ENCODE measurements at regions not wholly inside any gene's neighbourhood (a gene's known extent, or its start where the extent isn't known, plus 50 kb on each side); places are given as distances from the start of the nearest gene placed in this dataset.
"Not testable (repeated sequence)": the region's sequence is repeated elsewhere in the genome, so short reads cannot be mapped to it uniquely, and the experiment has no call there.

DNA sequence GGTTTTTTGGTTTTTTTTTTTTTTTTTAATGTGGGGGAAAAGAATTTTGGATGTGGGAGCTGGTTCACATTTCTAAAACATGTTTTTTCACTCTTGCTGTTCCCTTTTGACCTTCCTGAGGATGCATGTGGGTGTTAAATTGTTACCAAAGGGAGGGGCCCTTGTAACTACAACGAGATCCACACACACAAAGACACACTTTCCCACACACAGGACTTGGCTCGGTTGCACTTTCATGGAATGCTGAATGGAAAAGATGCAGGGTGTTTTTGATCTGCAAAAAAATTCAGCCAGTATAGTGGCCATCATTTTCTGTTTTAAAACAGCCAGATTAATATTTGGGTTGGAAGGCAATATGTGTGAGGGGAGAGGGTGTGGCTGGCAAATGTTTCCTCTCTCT, 576.9 kb downstream of the EBF1 start:
- no peak for DNase-seq (ENCODE audit: low read depth in 4 of 4, low spot score in 3 of 4)

DNA sequence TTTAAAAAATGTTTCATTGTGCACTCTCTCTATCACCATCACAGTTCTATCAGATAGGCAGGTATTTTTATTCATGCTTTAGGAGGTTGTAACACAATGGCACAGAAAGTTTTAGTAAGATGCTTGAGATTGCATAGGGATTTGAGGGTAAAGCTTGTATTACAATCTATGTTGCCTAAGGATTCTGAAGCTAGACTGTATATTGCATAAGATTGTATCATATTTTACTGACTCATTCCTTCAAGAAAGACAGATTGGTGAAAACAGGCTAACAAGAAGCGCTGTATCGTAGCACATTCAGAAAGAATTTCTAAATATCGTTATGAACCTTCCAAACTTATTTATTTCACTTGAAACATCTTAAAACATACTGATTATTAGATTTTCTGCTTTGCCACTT, 577.7 kb downstream of the EBF1 start:
- DNase-seq (ENCODE audit: low read depth in 4 of 4, low spot score in 3 of 4), result no peak

- DNase-seq (ENCODE audit: low read depth in 4 of 4, low spot score in 3 of 4), result no peak
These were observed 580.2 kb downstream of the EBF1 start for GRCh38 chr5:158519433-158520021.

- DNase-seq (ENCODE audit: low read depth in 4 of 4, low spot score in 3 of 4), result no peak
These were observed 583.2 kb downstream of the EBF1 start for GRCh38 chr5:158516521-158516920.

- DNase-seq (ENCODE audit: low read depth in 4 of 4, low spot score in 3 of 4), result no peak
These were observed 584.7 kb downstream of the EBF1 start for GRCh38 chr5:158514986-158515359.

- DNase-seq (ENCODE audit: low read depth in 4 of 4, low spot score in 3 of 4), result no peak
These were observed 585.3 kb downstream of the EBF1 start for GRCh38 chr5:158514319-158514985.

DNA sequence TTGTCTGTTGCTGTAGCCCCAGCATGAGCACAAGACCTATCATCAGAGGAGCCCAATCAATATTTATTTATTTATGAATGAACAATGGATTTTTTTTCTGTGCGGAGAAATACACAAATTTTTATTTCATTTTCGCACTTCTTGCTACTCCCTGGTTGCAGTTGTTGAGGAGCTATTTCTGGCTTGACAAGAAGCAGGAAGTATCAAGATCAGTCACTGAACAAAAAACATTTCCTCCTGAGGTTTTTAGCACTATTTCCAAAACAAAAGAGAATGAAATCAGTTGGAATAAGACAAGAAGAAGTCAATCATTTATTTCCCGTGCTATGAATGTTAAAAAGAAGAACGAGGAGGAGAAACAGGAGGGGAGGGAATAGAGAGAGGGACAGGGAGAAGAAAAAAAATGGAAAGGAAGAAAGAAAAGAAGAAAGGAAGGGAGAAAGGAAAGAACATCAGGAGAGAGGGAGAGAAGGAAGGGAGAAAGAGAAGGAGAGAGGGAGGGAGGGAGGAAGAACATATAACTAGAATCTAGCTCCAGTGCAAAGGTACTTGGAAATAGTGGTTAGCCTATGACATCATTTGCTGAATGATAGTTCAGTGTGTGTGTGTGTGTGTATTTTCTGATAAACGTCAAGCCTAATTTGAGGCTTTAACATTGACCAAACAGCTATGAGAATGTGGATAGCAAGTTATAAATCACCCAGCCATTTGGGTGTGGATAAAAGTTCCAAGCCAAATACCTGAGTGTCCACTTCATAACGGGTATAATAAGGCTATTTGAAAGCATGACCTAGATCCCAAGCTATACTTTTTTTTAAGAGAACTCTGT, 586.0 kb downstream of the EBF1 start:
- DNase-seq (ENCODE audit: low read depth in 4 of 4, low spot score in 3 of 4), result no peak

GRCh38 chr5:158511454-158511853, 588.3 kb downstream of the EBF1 start:
- no peak for DNase-seq (ENCODE audit: low read depth in 4 of 4, low spot score in 3 of 4)

DNA sequence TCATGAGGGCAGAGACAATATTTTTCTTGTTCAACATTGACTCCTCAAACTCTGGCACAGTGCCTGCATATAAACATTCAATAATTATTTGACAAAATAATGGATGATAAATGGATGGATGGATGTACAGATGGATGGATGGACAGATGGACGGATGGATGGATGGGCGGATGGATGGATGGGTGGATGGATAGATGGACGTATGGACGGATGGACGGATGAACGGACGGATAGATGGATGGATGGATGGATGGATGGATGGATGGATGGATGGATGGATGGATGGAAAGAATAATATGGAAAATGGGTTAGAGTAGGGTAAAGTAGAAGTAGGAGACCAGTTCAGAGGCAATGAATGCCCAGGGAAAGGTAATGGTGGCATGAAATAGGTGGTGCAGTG, 589.2 kb downstream of the EBF1 start:
- no peak for DNase-seq (ENCODE audit: low read depth in 4 of 4, low spot score in 3 of 4)

DNA sequence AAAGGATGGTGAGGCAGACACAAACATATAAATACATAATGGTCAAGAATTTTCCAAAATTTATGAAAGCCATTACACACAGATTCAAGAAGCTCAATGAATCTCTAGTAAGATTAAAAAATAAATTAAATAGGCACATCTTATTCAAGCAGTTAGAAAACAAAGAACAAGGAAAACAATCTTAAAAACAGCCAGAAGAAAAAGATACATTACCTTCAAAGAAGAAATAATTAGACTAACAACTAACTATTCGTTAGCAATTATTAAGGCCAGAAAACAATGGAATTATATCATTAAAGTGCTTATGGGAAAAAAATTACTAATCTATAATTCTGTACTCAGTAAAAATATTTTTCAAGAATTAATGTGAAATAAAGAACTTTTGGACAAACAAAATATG, 593.1 kb downstream of the EBF1 start:
- DNase-seq (ENCODE audit: low read depth in 4 of 4, low spot score in 3 of 4), result no peak

DNA sequence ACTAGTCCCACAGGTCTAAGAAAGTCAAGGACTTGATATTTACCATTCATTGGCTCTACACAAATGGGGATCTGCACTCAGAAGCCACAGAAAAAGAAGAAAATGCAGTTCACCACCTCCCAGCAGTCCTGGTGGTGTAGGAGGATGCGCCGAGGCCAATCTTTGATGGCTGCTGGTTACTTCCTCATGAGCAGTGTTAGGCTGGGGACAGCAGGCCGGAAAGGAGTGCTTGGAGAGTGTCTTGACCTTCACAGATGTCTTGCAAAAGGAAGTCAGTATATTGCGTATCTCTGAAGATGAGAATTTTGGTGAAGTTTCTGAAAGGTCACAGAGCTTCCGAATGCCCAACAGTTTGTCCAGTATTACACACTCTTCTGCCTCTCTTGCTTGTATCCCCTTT, 597.0 kb downstream of the EBF1 start:
- DNase-seq (ENCODE audit: low read depth in 4 of 4, low spot score in 3 of 4), result no peak

GRCh38 chr5:158499892-158500418, 599.8 kb downstream of the EBF1 start:
- DNase-seq (ENCODE audit: low read depth in 4 of 4, low spot score in 3 of 4), result no peak

DNA sequence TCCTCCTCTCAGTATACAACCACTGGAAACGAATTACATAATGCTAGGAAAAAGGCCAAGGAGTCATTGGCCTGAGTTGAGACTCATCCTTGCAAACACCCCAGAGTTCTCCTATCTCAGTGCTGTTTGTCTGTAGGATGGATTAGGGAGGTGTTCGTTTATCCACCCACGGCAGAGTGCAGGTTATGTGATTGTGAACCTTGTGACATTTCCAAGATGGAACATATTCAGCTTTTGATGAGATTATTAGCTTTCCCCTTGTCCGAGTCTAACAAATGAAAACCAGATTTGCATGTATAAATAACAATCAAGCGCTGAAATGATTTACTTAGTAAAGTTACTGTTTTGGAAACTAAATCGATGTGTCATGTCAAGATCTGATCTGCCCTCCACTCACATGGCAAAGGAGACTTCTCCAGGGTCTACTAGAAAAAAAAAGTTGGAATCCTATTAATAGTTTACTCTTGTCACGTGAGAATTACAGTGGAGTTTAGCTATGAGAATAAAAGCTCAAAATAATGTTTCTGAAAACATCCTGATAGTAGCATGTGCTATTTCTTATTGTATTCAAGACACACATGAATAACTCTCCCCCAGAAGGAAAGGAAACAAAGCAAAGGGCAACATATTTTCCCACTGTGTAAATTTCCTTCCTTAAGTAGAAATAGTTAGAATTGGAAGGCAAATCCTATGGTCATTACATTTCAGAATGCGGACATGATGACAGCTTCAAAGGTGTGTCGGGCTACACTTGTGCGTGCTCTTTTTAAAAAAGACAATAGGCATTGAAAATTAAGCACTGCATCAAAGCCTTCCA, 600.4 kb downstream of the EBF1 start:
- DNase-seq (ENCODE audit: low read depth in 4 of 4, low spot score in 3 of 4), result no peak

DNA sequence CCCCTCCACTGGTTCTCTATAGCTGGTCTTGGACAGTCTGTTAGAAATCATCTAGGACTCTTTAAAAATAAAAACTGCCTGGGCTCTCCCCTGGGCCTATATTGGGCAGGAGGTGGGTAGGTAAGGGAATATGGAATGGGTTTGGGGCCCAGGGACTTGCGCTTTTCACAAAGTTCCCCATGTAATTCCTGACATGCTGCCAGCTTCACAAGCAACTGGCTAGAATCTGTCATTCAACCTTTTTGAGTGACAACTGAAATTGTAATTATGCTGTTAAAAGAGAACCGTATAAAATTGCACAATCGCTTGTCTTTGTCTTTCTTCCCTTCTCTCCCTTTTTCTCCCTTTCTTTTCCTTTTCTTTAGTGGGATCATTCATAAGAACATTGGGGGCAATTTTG, 603.1 kb downstream of the EBF1 start:
- no peak for DNase-seq (ENCODE audit: low read depth in 4 of 4, low spot score in 3 of 4)

DNA sequence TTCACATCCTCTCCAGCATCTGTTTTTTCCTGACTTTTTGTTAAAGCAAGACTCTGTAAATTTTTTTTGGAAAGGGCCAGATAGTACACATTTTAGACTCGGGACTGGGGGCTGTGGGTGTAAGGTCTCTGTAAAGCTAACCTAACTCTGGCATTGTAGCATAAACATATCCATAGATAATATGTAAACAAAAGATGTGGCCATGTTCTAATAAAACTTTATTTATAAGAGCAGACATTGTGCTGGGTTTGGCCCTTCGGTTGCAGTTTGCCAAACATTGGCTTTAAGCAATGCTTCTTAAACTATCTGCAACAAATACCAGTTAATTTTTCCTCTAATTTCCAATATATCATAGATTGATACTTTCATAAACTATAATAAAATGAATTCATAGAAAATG, 605.2 kb downstream of the EBF1 start:
- no peak for DNase-seq (ENCODE audit: low read depth in 4 of 4, low spot score in 3 of 4)

- not testable (repeated sequence) for DNase-seq (ENCODE audit: low read depth in 4 of 4, low spot score in 3 of 4)
These were observed 605.7 kb downstream of the EBF1 start for GRCh38 chr5:158494044-158494443.

DNA sequence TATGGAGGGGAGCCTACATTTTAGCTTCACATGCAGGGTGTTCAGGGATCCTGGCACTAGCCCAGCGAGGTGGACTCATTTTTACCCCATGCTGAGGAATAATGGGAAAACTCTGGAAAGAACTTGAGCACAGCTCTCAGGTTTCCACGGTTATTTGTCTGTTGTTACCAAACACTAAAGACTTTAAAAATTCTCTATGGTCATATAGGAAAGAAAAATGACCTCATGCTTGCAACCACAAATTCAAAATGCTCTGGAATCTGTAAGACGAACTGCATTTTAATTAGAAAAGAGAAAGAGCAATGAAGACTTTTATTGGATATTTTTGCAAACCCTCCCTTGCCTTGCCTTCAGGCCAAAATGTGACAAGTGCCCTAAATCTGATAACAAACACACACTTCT, 606.9 kb downstream of the EBF1 start:
- no peak for DNase-seq (ENCODE audit: low read depth in 4 of 4, low spot score in 3 of 4)

DNA sequence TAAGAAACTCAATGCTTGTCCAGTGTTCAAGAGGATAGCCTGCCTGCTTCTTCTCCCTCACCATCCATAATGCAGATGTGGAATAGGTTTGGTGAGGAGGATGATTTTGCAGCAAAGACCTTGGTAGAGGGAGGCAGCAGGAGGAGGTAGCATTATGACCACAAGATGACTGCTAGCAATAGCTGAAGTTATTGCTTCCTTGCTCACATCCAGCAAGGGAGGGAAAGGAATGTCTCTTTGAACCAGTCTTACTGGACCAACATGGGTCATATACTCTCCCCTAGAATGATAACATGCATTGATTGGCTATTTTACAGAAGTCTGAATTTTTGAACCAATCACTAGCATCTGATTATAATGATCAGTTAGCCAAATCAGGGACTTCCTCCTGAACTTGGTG, 607.6 kb downstream of the EBF1 start:
- no peak for DNase-seq (ENCODE audit: low read depth in 4 of 4, low spot score in 3 of 4)

DNA sequence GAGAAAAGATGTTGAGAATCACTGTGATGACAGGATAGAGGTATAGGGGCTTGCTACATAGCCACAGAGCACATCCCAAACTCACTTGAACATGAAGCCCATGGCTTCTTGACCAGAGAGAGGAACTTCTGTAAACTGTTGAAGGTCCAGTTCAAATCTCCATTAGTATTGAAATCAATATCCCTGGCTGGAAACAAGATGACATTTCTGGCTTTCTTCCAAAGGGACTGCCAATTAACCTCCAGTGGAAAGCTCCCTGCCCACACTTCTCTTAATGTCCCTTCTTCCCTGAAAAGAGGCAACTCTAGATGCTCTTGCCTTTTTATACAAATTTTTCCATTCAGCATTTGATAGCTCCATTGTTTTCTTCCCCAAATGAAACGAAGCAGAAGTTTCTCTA, 612.1 kb downstream of the EBF1 start:
- no peak for DNase-seq (ENCODE audit: low read depth in 4 of 4, low spot score in 3 of 4)

GRCh38 chr5:158487156-158487555, 612.6 kb downstream of the EBF1 start:
- no peak for DNase-seq (ENCODE audit: low read depth in 4 of 4, low spot score in 3 of 4)

DNA sequence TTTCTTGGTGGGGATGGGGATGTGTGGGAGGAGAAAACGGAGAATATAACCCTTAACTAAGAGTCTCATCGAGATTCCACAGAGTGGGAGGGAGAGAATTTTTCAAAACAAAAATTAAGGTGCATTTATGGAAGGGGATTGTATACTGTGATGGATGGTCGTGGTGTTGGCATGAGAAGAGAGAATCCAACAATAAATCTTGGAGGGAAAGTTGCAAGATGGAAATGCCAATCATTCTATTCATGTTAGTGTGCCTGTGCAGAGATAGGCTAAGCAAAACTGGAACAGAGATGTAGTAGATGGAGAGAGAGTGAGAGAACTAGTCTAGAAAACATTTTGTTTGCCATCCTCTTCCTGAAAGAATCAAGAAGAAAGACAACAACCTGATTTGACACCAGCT, 613.1 kb downstream of the EBF1 start:
- DNase-seq (ENCODE audit: low read depth in 4 of 4, low spot score in 3 of 4), result no peak

All from left renal pelvis (tissue), 4 donors.